ENCODE measurements at regions not wholly inside any gene's neighbourhood (a gene's known extent, or its start where the extent isn't known, plus 50 kb on each side); places are given as distances from the start of the nearest gene placed in this dataset.

GRCh38 chr13:109307027-109307426, 479.4 kb downstream of the IRS2 start:
- TF ChIP-seq CTCF (IDR thresholded peaks at IDR 0.05), result no peak
- no peak for TF ChIP-seq POLR2A (IDR thresholded peaks at IDR 0.05)
